NCI-H82 treated with DMSO at 0.1 percent for 48 hours (cell line): ENCODE measurements at regions not wholly inside any gene's neighbourhood (a gene's known extent, or its start where the extent isn't known, plus 50 kb on each side); places are given as distances from the start of the nearest gene placed in this dataset.
A peak's percentile ranks its signal among the peaks of the same experiment; 100 is the strongest.
"Not testable (repeated sequence)": the region's sequence is repeated elsewhere in the genome, so short reads cannot be mapped to it uniquely, and the experiment has no call there.

Source experiments
- DNase-seq: peaks from one replicate; lab custom pipeline; 2025; ENCODE audit not compliant: unreplicated experiment; lab: John Stamatoyannopoulos, UW

DNA sequence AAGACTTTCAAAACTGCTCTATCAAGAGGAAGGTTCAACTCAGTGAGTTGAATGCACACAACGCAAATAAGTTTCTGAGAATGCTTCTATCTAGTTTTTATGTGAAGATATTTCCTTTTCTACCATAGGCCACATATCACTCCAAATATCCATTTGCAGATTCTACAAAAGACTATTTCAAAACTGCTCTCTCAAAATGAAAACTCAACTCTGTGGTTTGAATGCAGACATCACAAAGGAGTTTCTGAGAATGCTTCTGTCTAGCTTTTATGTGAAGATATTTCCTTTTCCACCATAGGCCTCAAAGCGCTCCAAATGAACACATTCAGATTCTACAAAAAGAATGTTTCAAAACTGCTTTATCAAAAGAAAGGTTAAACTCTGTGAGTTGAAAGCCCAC, 1093.1 kb upstream of the DEFB115 start:
- not testable (repeated sequence) for DNase-seq

DNA sequence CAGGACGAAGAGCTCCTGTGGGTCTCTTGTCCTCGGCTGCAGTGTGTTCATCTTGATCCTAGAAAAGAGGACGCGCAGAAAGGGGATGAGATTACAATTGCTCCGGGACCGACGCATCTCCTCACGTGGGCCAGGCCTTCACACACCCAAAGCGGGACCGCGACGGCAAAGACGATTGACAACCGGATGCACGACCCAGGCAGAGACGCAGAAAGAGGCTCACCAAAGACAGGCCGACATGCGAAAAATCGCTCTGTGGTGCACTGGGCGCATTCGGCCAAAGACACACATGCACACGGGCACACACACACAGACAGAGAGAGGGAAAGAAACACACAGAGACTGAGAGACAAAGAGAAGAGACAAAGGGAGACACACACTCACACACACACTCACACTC, 1089.9 kb upstream of the DEFB115 start:
- DNase-seq: no peak

DNA sequence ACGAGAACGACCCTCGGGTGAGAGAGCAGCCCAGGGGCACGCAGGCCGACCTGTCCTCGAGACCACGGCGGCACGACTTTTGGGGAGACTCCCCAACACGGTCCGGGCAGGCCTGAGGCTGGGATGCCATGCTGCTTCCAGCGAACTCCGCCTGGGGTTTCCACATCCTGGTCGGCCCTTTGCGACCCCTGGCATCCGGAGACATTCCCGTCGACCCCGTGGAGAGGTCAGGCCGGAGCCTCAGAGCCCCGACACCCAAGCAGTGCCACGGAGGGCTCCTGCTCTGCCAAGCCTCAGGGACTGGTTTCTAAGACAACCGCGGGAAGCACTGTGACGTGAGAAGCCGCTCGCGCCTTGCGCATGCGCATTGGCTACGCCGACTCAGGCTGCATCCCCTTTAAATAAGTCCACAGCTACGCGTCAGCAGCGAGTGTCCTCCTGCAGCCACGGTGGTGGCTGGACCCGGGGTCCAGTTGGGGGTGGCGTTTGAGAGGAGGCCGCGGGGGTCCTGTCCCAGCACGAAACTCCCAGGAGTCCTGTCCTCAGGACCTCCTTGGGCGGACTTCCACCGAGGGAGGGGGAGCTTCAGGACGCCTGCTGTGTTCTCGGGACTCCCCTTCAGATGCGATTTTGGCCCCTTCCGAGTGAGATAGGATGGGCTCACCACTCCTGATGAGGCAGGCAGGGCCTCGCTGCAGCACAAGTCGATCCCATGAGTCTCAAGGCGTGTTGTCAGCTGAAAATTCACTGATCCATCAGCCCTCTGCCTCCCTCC, 1089.3 kb upstream of the DEFB115 start:
- DNase-seq: no peak

DNA sequence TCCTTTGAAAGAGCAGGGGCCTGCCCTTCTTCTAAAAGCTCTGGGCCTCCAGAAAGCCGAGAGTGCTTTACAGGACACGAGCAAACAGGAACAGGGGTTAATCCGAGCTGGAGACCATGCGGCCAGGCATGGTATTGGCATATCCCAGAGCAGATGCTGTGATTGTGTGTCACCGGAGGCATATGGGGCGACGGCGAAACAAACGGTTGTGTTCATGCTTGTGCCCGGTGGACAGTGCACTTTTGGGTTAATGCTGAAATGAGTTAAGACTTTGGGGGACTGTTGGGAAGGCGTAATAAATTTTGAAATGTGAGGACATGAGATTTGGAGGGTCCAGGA, 1088.7 kb upstream of the DEFB115 start:
- DNase-seq: no peak

DNA sequence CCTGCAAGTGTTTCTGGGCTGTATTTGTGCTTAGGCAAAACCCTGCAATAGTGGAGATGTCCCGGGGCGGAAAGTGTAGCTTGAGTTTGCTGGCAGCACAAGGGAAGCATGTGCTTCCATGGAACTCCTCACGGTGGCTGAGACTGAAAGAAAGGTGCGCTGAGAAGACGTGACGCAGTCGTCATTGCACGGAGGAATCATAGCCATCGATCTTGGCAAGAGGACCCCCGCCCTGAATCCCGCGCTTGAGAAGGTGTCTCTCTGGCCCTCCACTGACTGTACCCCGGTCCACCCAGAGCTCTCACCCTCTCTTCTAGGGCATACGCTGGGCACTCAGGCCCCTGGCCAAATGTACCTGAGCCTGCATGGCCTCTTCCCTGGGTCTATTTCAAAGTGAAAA, 1081.8 kb upstream of the DEFB115 start:
- DNase-seq: no peak

DNA sequence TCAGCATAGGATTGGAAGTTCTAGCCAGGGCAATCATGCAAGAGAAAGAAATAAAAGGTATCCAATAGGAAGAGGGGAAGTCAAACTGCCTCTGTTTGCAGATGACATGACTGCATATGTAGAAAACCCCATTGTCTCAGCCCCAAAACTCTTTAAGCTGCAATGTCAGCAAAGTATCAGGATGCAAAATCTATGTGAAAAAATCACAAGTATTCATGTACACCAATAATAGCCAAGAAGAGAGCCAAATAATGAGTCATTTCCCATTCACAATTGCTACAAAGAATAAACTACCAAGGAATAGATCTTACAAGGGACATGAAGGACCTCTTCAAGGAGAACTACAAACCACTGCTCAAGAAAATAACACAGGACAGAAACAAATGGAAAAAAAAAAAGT, 1074.3 kb upstream of the DEFB115 start:
- DNase-seq: not testable (repeated sequence)

- DNase-seq: not testable (repeated sequence)
These were observed 1065.7 kb upstream of the DEFB115 start for GRCh38 chr20:30191785-30192184.

DNA sequence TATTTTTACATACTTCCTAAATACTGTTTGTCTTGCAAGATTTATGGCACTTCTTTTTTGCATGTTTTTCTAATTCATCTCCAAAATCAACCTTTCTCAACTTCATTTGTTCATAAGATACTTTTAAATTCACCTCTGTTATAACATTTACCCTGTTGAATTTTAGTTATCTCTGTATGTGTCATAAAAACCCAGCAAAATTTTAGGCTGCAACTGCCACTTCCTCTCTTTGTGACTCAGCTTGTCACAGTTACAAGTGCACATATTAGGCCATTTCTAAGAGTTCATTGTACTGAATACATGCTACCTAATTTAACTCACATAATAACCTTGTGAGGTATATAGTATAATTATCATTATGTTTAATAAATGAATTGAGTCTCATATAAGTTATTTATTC, 1023.0 kb upstream of the DEFB115 start:
- DNase-seq: not testable (repeated sequence)

- DNase-seq: not testable (repeated sequence)
These were observed 982.4 kb upstream of the DEFB115 start for GRCh38 chr20:30275073-30275472.

DNA sequence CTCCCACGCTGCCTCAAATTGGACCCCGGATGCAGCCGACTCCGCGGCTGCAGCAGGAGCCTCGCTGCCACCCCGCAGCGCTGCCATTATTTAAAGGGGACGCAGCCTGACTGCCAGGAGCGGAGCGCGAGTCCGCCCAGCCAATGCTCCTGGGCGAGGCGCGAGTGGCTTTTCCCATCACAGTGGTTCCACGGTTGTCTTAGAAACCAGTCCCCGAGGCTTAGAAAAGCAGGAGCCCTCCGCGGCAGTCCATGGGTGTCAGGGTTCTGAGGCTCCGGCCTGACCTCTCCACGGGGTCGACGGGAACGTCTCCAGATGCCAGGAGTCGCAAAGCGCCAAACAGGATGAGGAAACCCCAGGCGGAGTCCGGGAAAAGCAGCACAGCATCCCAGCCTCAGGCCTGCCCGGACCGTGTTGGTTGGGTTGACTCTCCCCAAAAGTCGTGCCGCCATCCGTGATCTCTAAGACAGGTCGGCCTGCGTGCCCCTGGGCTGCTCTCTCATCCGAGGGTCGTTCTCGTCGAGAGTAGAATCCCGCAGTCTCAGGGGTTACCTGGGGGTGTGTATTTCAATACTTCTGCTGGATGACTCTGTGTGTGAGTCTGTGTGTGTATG, 975.8 kb upstream of the DEFB115 start:
- DNase-seq: no peak

DNA sequence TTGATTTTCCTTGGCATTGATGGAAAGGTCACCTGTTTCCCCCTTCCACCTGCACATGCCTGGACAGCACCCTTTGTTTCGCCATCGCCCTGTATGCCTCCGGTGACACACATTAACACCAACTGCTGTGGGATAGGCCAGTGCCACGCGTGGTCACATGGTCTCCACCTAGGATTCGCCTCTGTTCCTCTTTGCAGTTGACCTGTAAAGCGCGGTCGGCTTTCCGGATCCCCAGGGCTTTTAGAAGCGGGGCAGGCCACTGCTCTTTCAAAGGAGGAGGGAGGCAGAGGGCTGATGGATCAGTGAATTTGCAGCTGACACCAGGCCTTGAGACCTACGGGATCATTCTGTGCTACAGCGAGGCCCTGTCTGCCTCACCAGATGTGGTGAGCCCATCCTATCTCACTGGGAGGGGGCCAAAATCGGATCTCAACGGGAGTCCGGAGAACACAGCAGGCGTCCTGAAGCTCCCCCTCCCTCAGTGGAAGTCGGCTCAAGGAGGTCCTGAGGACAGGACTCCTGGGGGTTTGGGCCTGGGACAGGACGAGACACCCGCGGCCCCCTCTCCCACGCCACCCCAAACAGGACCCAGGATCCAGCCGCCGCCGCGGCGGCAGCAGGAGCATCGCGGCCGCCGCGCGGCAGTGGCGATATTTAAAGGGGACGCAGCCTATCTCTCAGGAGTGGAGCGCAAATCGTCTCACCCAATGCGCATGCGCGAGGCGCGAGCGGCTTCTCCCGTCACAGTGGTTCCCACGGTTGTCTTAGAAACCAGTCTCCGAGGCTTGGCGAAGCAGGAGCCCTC, 973.8 kb upstream of the DEFB115 start:
- peak; percentile 63 for DNase-seq

DNA sequence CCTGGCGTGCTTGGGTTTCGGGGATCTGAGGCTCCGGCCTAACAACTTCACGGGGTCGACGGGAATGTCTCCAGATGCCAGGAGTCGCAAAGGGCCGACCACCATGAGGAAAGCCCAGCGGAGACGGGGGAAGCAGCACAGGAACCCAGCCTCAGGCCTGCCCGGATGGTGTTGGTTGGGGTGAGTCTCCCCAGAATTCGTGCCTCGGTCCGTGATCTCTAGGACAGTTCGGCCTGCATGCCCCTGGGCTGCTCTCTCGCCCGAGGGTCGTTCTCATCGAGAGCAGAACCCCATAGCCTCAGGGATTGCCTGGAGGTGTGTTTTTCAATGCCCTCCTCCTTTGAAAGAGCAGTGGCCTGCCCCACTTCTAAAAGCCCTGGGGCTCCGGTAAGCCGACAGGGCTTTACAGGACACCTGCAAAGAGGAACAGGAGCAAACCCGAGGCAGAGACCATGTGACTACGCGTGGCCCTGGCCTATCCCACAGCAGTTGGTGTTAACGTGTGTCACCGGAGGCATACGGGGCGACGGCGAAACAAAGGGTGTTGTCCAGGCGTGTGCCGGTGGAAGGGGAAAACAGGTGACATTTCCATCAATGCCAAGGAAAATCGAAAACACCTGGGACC, 973.1 kb upstream of the DEFB115 start:
- no peak for DNase-seq

DNA sequence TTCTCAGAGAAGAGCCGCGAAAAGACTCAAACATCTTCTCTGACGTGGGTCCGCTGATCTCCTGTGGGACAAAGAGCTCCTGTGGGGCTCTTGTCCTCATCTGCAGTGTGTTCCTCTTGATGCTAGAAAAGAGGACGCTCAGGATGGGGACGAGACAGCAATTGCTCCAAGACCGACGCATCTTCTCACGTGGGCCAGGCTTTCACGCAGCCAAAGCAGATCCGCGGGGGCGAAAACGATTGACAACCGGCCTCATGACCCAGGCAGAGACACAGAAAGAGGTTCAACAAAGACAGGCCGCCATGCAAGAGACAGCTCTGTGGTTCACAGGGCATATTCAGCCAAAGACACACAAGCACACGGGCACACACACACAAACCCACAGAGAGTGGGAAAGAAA, 971.8 kb upstream of the DEFB115 start:
- DNase-seq: no peak

- peak; percentile 40 for DNase-seq
These were observed 971.3 kb upstream of the DEFB115 start for GRCh38 chr20:30286157-30286556.

DNA sequence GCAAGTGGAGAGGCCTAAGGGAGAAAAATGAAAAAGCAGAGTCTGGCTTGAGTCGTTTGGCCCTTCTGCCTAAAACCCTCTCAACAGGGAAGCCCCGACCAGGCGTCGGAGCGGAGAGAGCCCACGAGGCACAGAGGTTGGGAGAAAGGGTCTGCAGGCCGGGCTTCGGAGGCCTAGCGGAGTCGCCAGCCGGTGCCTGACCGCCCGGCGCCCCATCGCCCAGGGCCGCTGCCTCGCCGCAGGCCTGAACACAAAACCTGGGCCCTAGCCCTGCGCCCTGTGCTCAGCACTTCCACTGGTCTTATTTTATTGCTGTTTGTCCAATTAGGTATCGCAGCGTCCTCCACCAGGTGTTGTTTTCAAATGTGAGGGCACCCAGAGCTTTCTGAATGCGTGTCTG, 970.0 kb upstream of the DEFB115 start:
- not testable (repeated sequence) for DNase-seq

- no peak for DNase-seq
These were observed 969.1 kb upstream of the DEFB115 start for GRCh38 chr20:30288346-30288745.

- DNase-seq: not testable (repeated sequence)
These were observed 968.4 kb upstream of the DEFB115 start for GRCh38 chr20:30289049-30289448.

GRCh38 chr20:30289711-30290141, 967.7 kb upstream of the DEFB115 start:
- DNase-seq: not testable (repeated sequence)

- DNase-seq: peak; percentile 52
These were observed 967.0 kb upstream of the DEFB115 start for GRCh38 chr20:30290361-30291063.

DNA sequence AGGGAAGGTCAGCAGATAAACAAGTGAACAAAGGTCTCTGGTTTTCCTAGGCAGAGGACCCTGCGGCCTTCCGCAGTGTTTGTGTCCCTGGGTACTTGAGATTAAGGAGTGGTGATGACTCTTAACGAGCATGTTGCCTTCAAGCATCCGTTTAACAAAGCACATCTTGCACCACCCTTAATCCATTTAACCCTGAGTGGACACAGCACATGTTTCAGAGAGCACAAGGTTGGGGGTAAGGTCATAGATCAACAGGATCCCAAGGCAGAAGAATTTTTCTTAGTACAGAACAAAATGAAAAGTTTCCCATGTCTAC, 966.4 kb upstream of the DEFB115 start:
- not testable (repeated sequence) for DNase-seq

DNA sequence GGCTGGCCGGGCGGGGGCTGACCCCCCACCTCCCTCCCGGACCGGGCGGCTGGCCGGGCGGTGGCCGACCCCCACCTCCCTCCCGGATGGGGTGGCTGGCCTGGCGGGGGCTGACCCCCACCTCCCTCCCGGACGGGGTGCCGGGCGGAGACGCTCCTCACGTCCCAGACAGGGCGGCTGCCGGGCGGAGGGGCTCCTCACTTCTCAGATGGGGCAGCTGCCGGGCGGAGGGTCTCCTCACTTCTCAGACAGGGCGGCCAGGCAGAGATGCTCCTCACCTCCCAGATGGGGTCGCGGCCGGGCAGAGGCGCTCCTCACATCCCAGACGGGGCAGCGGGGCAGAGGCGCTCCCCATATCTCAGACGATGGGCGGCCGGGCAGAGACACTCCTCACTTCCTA, 965.8 kb upstream of the DEFB115 start:
- not testable (repeated sequence) for DNase-seq
